ENCODE measurements at regions not wholly inside any gene's neighbourhood (a gene's known extent, or its start where the extent isn't known, plus 50 kb on each side); places are given as distances from the start of the nearest gene placed in this dataset.

GRCh38 chr14:99347561-99347960, 75.6 kb upstream of the BCL11B start:
- Histone ChIP-seq H3K4me2 (ENCODE audit: control insufficient read depth, insufficient read depth) (no peak overlapping the region), H3K27ac (ENCODE audit: control insufficient read depth, insufficient read depth) (no peak overlapping the region), H3K9me3 (replicated peaks; ENCODE audit: control insufficient read depth, insufficient read depth, low read length) (no peaks in the 10 kb centered on the region), H4K20me1 (ENCODE audit: control insufficient read depth, insufficient read depth) (no peaks in the 10 kb centered on the region), H2AFZ (ENCODE audit: control insufficient read depth, low read depth, low read length) (no peak overlapping the region), H3K36me3 (ENCODE audit: control insufficient read depth in 2 of 2, insufficient read depth in 2 of 2, low read length in 1 of 2) (no peaks in the 10 kb centered on the region), H3K79me2 (ENCODE audit: control insufficient read depth, insufficient read depth, low read length) (no peaks in the 10 kb centered on the region), H3K27me3 (replicated peaks in 1 of 2; ENCODE audit: control insufficient read depth in 2 of 2, insufficient read depth in 2 of 2, low read length in 1 of 2) (no peaks in the 10 kb centered on the region; a peak in 1 of 4 replicates), H3K4me3 (no peak overlapping the region), H3K4me1 (ENCODE audit: control insufficient read depth, insufficient read depth, low read length) (no peaks in the 10 kb centered on the region), H3K9ac (ENCODE audit: control insufficient read depth, insufficient read depth, low read length) (no peak overlapping the region)
- intact Hi-C loops (cut with micrococcal nuclease; ENCODE audit: unreplicated experiment) = no loop called here
- ChIA-PET SMC1A (ENCODE audit: uncharacterized antibody, unreplicated experiment) (no interaction called here), POLR2A (no interaction called here), CTCF (no interaction called here), RAD21 (ENCODE audit: unreplicated experiment) (no interaction called here)
- no peak for DNase-seq (ENCODE audit: low read depth, low spot score)
- no peak for FAIRE-seq
- no peak for ATAC-seq
- no TSS peak for BruUV-seq (replicated peaks)
- in situ Hi-C loops (cut with MboI) = no loop called here
- WGBS (ENCODE audit: insufficient coverage, insufficient replicate concordance, low lambda C conversion rate, missing lambda C conversion rate) = 30% methylated on average over 9 of the region's 9 CpGs
- no peak for TF ChIP-seq USF1 (IDR thresholded peaks at IDR 0.05; ENCODE audit: borderline replicate concordance, extremely low read length, insufficient read depth, low read depth, low read length)
- no peak for TF ChIP-seq BACH1 (IDR thresholded peaks at IDR 0.05; ENCODE audit: borderline replicate concordance)
- no peak for TF ChIP-seq REST (IDR thresholded peaks at IDR 0.05; ENCODE audit: low read depth, low read length)
- no peak for TF ChIP-seq EGR1 (IDR thresholded peaks at IDR 0.05; ENCODE audit: borderline replicate concordance in 1 of 2, low read depth in 2 of 2, low read length in 2 of 2)
- no peak for TF ChIP-seq MXI1 (IDR thresholded peaks at IDR 0.05; ENCODE audit: low read depth, low read length)
- TF ChIP-seq MTA2 (IDR thresholded peaks at IDR 0.05; ENCODE audit: low read depth) = no peak
- no peak for TF ChIP-seq SMARCA5 (IDR thresholded peaks at IDR 0.05)
- TF ChIP-seq SPI1 (IDR thresholded peaks at IDR 0.05; ENCODE audit: borderline replicate concordance, insufficient read depth, low read depth, low read length) = no peak
- TF ChIP-seq CTCF (IDR thresholded peaks at IDR 0.05 in 2 of 3, conservative IDR thresholded peaks at IDR 0.05 in 1 of 3; ENCODE audit: control insufficient read depth in 2 of 3, extremely low read depth in 1 of 3, insufficient read depth in 1 of 3, low read depth in 3 of 3, low read length in 3 of 3) = no peak
- TF ChIP-seq DPF2 (IDR thresholded peaks at IDR 0.05) = no peak
- TF ChIP-seq ZNF687 (IDR thresholded peaks at IDR 0.05) = no peak
- TF ChIP-seq PAX8 (IDR thresholded peaks at IDR 0.05) = no peak
- no peak for TF ChIP-seq IRF3 (IDR thresholded peaks at IDR 0.05)
- TF ChIP-seq EED (IDR thresholded peaks at IDR 0.05; ENCODE audit: low read depth) = no peak
